Spinal cord (tissue), 9 donors: ENCODE measurements at regions not wholly inside any gene's neighbourhood (a gene's known extent, or its start where the extent isn't known, plus 50 kb on each side); places are given as distances from the start of the nearest gene placed in this dataset.

Experiments used
- DNase-seq, 6 donors: peaks; one replicate each; pipeline versions ENCODE4 v3.0.0 to v3.0.0-alpha.2; 2013 to 2015; ENCODE audit warnings: low spot score in 6 of 6, low read depth in 4 of 6
- H3K27ac ChIP-seq: one replicate; pipeline ENCODE4 v1.5.1; 2013; ENCODE audit warnings: low read depth, low read length, control low read depth
- H3K27me3 ChIP-seq: one replicate; pipeline ENCODE4 v1.6.1; 2013; ENCODE audit warnings: low read length; ENCODE audit not compliant: control insufficient read depth, insufficient read depth
- H3K36me3 ChIP-seq: one replicate; pipeline ENCODE4 v1.6.1; 2013; ENCODE audit warnings: low read length; ENCODE audit not compliant: control insufficient read depth, insufficient read depth
- H3K4me1 ChIP-seq: one replicate; pipeline ENCODE4 v1.6.1; 2013; ENCODE audit warnings: low read length; ENCODE audit not compliant: control insufficient read depth, insufficient read depth
- H3K4me3 ChIP-seq: one replicate; pipeline ENCODE4 v1.5.1; 2013; ENCODE audit warnings: low read depth, low read length, control low read depth
- H3K9me3 ChIP-seq: one replicate; pipeline ENCODE4 v1.6.1; 2013; ENCODE audit warnings: low read length; ENCODE audit not compliant: control insufficient read depth, insufficient read depth
- WGBS: methylation state at CpG from one replicate; pipeline ENCODE4 v1.1.5; 2013; ENCODE audit warnings: missing lambda C conversion rate; ENCODE audit not compliant: insufficient coverage; 5-methylcytosine and 5-hydroxymethylcytosine counted together
- donor health status: healthy.

DNA sequence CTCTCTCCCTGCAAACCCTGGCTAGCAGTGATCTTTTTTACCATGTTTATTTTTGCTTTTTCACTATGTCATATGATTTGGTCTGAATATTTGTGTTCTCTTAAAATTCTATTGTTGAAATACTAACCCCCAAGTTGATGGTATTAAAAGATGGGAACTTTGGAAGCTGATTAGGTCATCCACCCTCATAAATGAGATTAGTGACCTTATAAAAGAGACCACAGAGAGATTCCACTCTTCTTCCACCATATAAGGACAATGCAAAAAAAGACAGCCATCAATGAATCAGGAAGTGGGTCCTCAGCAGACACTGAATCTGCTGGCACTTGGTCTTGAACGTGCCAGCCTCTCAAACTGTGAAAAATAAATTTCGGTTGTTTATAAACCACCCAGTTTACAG lies 112.8 kb upstream of the KCND2 start:
- no CpG with 5 or more reads among the region's 2 CpGs for WGBS
- no peaks in the 10 kb centered on the region for H3K4me1 ChIP-seq
- H3K4me3 ChIP-seq, result no peak overlapping the region
- no peak for DNase-seq
- no peaks in the 10 kb centered on the region for H3K27me3 ChIP-seq
- H3K9me3 ChIP-seq, result no peaks in the 10 kb centered on the region
- H3K36me3 ChIP-seq, result no peaks in the 10 kb centered on the region
- H3K27ac ChIP-seq, result no peak overlapping the region

DNA sequence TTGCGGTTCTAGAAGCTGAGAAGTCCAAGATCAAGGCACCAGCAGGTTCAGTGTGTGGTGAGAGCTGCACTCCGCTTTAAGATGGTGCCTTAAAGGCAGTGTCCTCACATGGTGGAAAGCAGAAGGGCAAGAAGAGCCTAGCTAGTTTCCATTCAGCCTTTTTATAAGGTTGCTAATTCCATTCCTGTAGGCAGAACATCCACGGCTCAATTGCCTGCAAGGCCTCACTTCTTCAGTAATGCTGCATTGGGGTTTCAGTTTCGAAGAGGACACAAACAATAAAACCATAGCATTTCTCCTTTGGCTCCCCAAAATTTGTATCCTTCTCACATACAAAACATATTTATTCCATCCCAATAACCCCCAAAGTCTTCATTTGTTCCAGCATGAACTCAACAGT lies 109.5 kb upstream of the KCND2 start:
- H3K27me3 ChIP-seq, result no peaks in the 10 kb centered on the region
- H3K36me3 ChIP-seq, result no peaks in the 10 kb centered on the region
- H3K4me3 ChIP-seq, result no peak overlapping the region
- no peak for DNase-seq
- H3K4me1 ChIP-seq, result no peaks in the 10 kb centered on the region
- H3K27ac ChIP-seq, result no peak overlapping the region
- no peaks in the 10 kb centered on the region for H3K9me3 ChIP-seq
- 95% methylated on average over 3 of the region's 4 CpGs for WGBS

GRCh38 chr7:120165227-120165626 lies 107.7 kb upstream of the KCND2 start:
- no CpG with 5 or more reads among the region's 2 CpGs for WGBS
- no peak for DNase-seq
- Histone ChIP-seq H3K4me1 (no peaks in the 10 kb centered on the region), H3K27ac (no peak overlapping the region), H3K9me3 (no peaks in the 10 kb centered on the region), H3K36me3 (no peaks in the 10 kb centered on the region), H3K4me3 (no peak overlapping the region), H3K27me3 (no peaks in the 10 kb centered on the region)

- H3K27me3 ChIP-seq, result no peaks in the 10 kb centered on the region
- H3K4me3 ChIP-seq, result no peak overlapping the region
- DNase-seq, result no peak
- no peaks in the 10 kb centered on the region for H3K36me3 ChIP-seq
- H3K9me3 ChIP-seq, result no peaks in the 10 kb centered on the region
- no peak overlapping the region for H3K27ac ChIP-seq
- no peaks in the 10 kb centered on the region for H3K4me1 ChIP-seq
- WGBS, result 95% methylated on average over 2 of the region's 4 CpGs
Measured at GRCh38 chr7:120168066-120168465, 104.9 kb upstream of the KCND2 start.

DNA sequence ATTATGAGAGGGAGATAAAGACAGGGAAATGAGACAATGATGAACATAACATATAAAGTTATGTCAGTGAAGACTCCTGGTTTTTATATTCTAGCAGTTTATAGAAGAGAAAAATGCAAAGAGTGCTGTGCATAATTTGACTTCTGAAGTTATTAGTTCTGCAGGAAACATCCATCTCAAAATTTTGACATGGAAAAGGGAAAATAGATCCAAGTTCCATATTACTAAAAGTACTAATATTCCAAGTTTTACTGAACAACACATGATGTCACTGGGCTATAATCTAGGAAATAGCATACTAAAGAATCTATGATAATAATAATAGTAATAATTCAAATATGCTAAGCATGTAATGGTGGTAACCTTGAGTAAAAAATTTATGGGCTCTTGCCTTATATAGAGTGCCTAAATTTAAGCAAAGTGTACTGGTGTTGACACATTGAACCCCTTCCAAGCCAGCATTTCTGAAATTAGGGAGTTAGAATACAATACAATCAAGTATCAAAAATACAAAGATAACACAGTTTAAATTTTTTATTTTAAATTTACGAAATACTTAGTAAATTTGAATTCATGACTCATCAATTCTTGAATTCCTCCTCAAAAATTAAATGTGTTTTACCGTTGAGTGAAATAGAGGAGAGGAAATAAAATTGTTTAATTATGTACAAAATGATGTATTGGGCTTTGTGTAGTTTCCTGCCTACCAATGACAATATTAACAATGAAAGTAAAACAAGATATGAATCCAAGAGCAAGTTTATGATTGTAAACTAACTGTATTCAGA lies 102.8 kb upstream of the KCND2 start:
- no CpG with 5 or more reads among the region's 2 CpGs for WGBS
- no peak overlapping the region for H3K4me3 ChIP-seq
- H3K27me3 ChIP-seq, result no peaks in the 10 kb centered on the region
- no peaks in the 10 kb centered on the region for H3K9me3 ChIP-seq
- H3K4me1 ChIP-seq, result no peaks in the 10 kb centered on the region
- DNase-seq, result no peak
- H3K36me3 ChIP-seq, result no peaks in the 10 kb centered on the region
- no peak overlapping the region for H3K27ac ChIP-seq

DNA sequence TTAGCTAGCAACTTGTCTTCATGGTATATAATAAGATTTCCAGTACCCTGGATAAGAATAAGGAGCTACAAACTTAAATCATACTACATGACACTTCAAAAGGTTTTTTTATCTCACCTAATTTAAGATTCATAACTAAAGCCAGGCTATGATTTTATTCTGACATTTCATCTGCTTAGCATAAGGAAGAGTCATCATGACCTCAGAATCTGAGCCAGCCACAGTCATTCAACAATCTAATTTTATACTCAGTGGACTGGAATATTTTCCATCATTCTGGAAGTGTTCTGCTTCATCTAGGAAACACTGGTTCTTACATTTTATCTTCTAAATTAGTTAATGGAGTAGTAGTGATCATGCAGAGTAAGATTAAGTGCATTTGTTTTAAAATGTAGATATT lies 102.1 kb upstream of the KCND2 start:
- no peaks in the 10 kb centered on the region for H3K27me3 ChIP-seq
- peak in 2 of 6 donors; percentile 14 to 45 for DNase-seq
- H3K9me3 ChIP-seq, result no peaks in the 10 kb centered on the region
- H3K27ac ChIP-seq, result no peak overlapping the region
- no peaks in the 10 kb centered on the region for H3K36me3 ChIP-seq
- H3K4me3 ChIP-seq, result no peak overlapping the region
- H3K4me1 ChIP-seq, result no peaks in the 10 kb centered on the region

DNA sequence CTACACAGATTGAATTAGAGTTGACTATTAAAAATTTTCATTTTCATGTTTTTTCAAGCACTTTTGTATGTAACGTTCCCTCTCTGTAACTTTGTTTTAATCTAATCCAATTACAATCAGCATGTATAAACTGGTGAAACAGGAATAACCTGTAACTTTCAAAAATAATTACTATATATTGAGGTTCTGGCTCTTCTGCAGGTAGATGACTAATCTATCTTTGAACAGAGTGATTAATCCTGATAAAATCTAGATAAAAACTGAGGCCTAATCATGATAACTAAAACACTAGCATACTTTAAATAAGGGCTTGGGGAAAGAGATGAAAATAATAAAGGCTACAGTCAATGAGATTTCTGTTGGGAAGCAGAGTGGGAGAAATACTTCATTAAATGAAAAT lies 101.6 kb upstream of the KCND2 start:
- no CpG with 5 or more reads among the region's 1 CpG for WGBS
- H3K9me3 ChIP-seq, result no peaks in the 10 kb centered on the region
- no peak overlapping the region for H3K27ac ChIP-seq
- H3K36me3 ChIP-seq, result no peaks in the 10 kb centered on the region
- DNase-seq, result no peak
- no peaks in the 10 kb centered on the region for H3K27me3 ChIP-seq
- no peak overlapping the region for H3K4me3 ChIP-seq
- no peaks in the 10 kb centered on the region for H3K4me1 ChIP-seq

- no peak for DNase-seq
- WGBS, result 80% methylated on average over 2 of the region's 2 CpGs
- no peak overlapping the region for H3K4me3 ChIP-seq
Measured at GRCh38 chr7:120180221-120180620, 92.8 kb upstream of the KCND2 start.

GRCh38 chr7:120181499-120181898 lies 91.5 kb upstream of the KCND2 start:
- no peak overlapping the region for H3K4me3 ChIP-seq
- DNase-seq, result no peak

More at GRCh38 chr7:120180221-120180620, 92.8 kb upstream of the KCND2 start:
- Histone ChIP-seq H3K4me1 (no peaks in the 10 kb centered on the region), H3K9me3 (no peaks in the 10 kb centered on the region), H3K36me3 (no peaks in the 10 kb centered on the region), H3K27me3 (no peaks in the 10 kb centered on the region), H3K27ac (no peak overlapping the region)

GRCh38 chr7:120184866-120185265 lies 88.1 kb upstream of the KCND2 start:
- WGBS, result 43% methylated on average over 1 of the region's 1 CpG
- no peak for DNase-seq
- H3K4me1 ChIP-seq, result no peaks in the 10 kb centered on the region
- H3K4me3 ChIP-seq, result no peak overlapping the region
- H3K36me3 ChIP-seq, result no peaks in the 10 kb centered on the region
- no peak overlapping the region for H3K27ac ChIP-seq
- no peaks in the 10 kb centered on the region for H3K9me3 ChIP-seq
- H3K27me3 ChIP-seq, result no peaks in the 10 kb centered on the region

More at GRCh38 chr7:120181499-120181898, 91.5 kb upstream of the KCND2 start:
- Histone ChIP-seq H3K36me3 (no peaks in the 10 kb centered on the region), H3K4me1 (no peaks in the 10 kb centered on the region), H3K27me3 (no peaks in the 10 kb centered on the region), H3K27ac (no peak overlapping the region), H3K9me3 (no peaks in the 10 kb centered on the region)
